BJ (cell line): ENCODE measurements at regions not wholly inside any gene's neighbourhood (a gene's known extent, or its start where the extent isn't known, plus 50 kb on each side); places are given as distances from the start of the nearest gene placed in this dataset.

Experiments used
- CTCF ChIA-PET: fragments of 350-600 bp; formaldehyde crosslinking; extraction: SDS; loops from one replicate; lab custom pipeline; 2021; ENCODE audit warnings: antibody characterized with exemption, inconsistent platforms; lab: Yijun Ruan, JAX
- POLR2A ChIA-PET: fragments of 300-600 bp; sonication (Branson Sonifier 250); formaldehyde crosslinking; extraction: SDS; loops from one replicate; lab custom pipeline; 2021; ENCODE audit warnings: antibody characterized with exemption; lab: Charles Lee
- DNase-seq: peaks from one replicate; pipeline ENCODE4 v3.0.0-alpha.2; 2011; ENCODE audit warnings: low read depth
- H3K27me3 ChIP-seq: 2 replicates; pipeline ENCODE4 v1.6.0; 2011; ENCODE audit warnings: low read length; ENCODE audit not compliant: control insufficient read depth, insufficient read depth
- H3K36me3 ChIP-seq: 2 replicates; pipeline ENCODE4 v1.5.1; 2011; ENCODE audit warnings: low read length; ENCODE audit not compliant: control insufficient read depth, insufficient read depth
- H3K4me3 ChIP-seq: 2 replicates; pipeline ENCODE4 v1.5.1; 2011; ENCODE audit warnings: low read depth, mild to moderate bottlenecking, control low read depth, low read length
- TF ChIP-seq, protein P1 (sequence below): IDR thresholded peaks from 2 replicates; pipeline ENCODE4 v1.5.1; 2011; ENCODE audit warnings: low read depth, mild to moderate bottlenecking, control low read depth, inconsistent platforms, low read length, moderate library complexity; ENCODE audit not compliant: insufficient read depth

GRCh38 chr1:34591751-34592629, 162.9 kb upstream of the GJB5 start:
- POLR2A ChIA-PET = no interaction called here
- Histone ChIP-seq H3K4me3 (no peak overlapping the region), H3K27me3 (no peaks in the 10 kb centered on the region), H3K36me3 (no peaks in the 10 kb centered on the region)
- CTCF ChIA-PET = interaction anchor here (1.1 to 2.2 kb wide), 2 partner anchors 11 to 959 kb away, joined by 3 to 6 read pairs; no protein-coding TSS in a partner anchor
- no peak for DNase-seq
- TF ChIP-seq, protein P1, sequence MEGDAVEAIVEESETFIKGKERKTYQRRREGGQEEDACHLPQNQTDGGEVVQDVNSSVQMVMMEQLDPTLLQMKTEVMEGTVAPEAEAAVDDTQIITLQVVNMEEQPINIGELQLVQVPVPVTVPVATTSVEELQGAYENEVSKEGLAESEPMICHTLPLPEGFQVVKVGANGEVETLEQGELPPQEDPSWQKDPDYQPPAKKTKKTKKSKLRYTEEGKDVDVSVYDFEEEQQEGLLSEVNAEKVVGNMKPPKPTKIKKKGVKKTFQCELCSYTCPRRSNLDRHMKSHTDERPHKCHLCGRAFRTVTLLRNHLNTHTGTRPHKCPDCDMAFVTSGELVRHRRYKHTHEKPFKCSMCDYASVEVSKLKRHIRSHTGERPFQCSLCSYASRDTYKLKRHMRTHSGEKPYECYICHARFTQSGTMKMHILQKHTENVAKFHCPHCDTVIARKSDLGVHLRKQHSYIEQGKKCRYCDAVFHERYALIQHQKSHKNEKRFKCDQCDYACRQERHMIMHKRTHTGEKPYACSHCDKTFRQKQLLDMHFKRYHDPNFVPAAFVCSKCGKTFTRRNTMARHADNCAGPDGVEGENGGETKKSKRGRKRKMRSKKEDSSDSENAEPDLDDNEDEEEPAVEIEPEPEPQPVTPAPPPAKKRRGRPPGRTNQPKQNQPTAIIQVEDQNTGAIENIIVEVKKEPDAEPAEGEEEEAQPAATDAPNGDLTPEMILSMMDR = peak; percentile 23; the same call in 1 of the 2 replicates

DNA sequence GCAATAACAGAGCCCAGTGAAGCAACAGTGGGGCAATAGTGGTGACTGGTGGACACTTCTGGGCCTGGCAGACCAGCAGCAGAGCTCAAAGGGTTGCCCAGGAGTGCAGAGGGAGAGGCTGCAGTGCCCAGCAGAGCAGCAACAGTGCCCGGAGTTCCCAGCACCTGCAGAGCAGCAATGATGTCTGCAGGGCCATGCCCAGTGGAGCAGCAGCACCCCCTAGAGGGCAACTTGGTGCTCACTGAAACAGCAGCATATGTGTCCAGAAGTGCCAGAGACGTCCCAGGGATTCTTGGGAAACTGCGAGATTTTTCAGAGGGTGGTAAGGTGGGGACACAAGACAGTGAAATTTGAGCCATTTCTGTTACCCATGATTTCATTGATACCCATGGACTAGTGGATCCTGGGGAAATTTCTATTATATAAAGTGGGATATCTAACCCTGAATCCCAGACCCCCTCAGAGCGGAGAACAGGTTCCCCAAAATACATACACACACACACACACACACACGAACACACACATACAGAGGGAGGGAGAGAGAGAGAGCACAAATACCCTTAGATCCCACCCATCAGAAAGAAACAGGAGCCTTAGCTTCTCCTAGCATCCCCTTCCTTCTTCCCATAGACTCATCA, 156.9 kb upstream of the GJB5 start:
- no peak for DNase-seq
- H3K4me3 ChIP-seq = no peak overlapping the region
- no peaks in the 10 kb centered on the region for H3K36me3 ChIP-seq
- CTCF ChIA-PET = interaction anchor here (1.0 to 6.3 kb wide), 10 partner anchors 16 to 964 kb away, joined by 3 to 42 read pairs (median 4); no protein-coding TSS in a partner anchor
- TF ChIP-seq, protein P1 = peak; percentile 90
- POLR2A ChIA-PET = no interaction called here
- H3K27me3 ChIP-seq = no peaks in the 10 kb centered on the region

GRCh38 chr1:34602907-34603306, 151.9 kb upstream of the GJB5 start:
- POLR2A ChIA-PET = no interaction called here
- Histone ChIP-seq H3K27me3 (no peaks in the 10 kb centered on the region), H3K4me3 (no peak overlapping the region), H3K36me3 (no peaks in the 10 kb centered on the region)
- TF ChIP-seq, protein P1 = no peak
- DNase-seq = no peak
- CTCF ChIA-PET = no interaction called here

DNA sequence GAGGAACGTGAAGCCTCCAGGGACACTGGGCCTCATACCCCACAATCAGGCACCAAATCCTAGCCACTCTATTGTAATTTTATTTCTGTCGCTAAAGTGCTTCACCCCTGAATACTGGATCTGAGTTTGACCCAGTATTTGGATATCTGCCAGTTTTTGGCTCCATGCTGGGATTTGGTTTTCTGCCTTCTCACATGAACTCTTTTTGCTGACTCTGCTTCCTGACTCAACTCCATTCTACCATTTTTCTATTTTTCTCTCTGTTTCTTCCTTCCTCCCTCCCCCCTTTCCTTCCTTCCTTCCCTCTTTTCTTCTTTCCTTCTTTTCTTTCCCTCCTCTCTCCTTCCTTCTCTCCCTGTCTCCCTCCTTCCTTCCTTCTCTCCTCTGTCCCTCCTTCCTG, 151.3 kb upstream of the GJB5 start:
- no peaks in the 10 kb centered on the region for H3K36me3 ChIP-seq
- no peaks in the 10 kb centered on the region for H3K27me3 ChIP-seq
- CTCF ChIA-PET = no interaction called here
- DNase-seq = no peak
- POLR2A ChIA-PET = no interaction called here
- H3K4me3 ChIP-seq = no peak overlapping the region
- TF ChIP-seq, protein P1 = no peak

DNA sequence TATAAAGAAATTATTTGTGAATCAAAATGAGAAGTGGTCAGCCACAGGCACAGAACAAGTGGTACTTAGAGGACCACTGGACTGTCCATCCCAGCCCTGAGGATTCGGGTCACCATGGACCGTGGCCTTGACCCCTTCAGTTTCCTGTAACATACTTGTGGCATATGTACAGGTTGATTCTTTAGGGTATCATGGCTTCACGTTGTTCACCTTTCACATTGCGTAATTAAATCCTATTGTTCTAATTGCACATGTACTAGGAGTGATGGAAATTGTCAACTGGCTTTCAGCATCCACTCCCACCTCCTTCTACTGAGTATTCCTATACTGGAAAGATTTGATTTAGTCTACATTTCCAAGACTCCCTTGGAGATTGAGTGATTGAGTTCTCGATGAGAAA, 148.3 kb upstream of the GJB5 start:
- no peaks in the 10 kb centered on the region for H3K36me3 ChIP-seq
- no peaks in the 10 kb centered on the region for H3K27me3 ChIP-seq
- DNase-seq = no peak
- CTCF ChIA-PET = no interaction called here
- TF ChIP-seq, protein P1 = no peak
- no peak overlapping the region for H3K4me3 ChIP-seq
- POLR2A ChIA-PET = no interaction called here
